ENCODE measurements at regions not wholly inside any gene's neighbourhood (a gene's known extent, or its start where the extent isn't known, plus 50 kb on each side); places are given as distances from the start of the nearest gene placed in this dataset.

GRCh38 chr21:38743772-38744529 is 61.8 kb upstream of the ETS2 start:
- no peak for DNase-seq

DNA sequence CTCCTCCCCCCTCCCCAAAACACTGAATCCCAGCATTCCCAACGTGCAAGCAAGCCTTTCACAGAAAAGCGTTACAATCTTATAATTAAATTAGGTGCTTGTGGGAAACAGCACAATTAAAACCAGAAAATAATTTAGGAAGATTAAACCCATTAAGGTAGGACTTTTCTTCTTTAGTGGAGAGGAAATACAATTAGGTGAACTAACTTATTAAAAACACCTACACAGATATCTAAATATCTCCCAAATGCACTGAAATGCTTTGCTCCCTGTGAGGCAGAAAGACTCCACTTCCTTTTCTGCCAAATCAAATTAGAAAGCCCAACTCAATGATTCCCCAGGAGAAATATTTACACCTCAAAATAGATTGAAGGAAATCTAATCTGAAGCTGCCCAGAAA is 60.9 kb upstream of the ETS2 start:
- DNase-seq: no peak

GRCh38 chr21:38747810-38748209 is 57.9 kb upstream of the ETS2 start:
- no peak for DNase-seq

DNA sequence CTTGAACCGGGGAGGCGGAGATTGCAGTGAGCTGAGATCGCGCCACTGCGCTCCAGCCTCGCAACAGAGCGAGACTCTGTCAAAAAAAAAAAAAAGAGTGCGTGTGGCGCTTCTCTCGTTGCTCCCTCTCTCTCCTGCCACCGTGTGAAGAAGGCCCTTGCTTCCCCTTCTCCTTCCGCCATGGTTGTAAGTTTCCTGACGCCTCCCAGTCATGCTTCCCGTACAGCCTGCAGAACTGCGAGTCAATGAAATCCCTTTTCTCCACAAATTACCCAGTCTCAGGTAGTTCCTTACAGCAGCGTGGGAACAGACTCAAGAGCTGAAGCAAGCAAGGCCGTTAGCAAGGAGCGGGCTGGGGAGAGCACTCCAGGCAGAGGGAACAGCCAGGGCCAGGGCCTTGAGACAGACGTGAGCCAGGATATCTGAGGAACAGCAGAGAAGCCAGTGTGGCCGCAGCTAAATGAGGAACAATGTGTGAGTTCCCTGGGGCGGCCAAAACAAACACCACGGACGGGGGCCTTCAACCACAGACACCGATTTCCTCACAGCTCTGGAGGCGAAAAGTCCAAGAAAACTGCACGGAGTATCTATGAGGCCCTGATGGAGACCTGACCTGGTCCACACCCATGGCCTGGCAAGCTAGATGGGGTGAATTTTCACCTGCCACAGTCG is 54.2 kb upstream of the ETS2 start:
- peak; percentile 24 to 77 for DNase-seq

DNA sequence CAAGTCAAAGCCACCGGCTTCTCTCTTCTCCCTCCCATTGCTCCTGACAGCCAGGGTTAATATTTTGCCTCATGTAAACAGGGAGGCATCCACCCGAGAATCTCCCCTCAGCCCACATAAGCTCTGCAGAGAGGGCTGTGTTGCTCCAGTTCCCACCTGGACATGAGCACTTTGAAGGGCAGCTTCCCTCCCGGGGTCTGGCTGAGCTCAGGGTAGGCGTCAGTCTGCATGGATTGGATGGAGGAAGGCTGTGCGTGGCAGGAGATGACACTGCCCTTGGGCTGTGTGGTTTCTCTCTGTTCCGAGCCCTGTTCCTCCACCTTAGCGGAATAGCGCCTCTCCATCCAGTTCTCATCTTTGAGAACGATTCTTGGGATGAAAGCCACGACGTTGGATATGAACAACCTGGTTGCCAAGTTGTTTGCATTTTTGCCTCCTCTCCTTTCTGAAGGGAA is 53.7 kb upstream of the ETS2 start:
- no peak for DNase-seq

DNA sequence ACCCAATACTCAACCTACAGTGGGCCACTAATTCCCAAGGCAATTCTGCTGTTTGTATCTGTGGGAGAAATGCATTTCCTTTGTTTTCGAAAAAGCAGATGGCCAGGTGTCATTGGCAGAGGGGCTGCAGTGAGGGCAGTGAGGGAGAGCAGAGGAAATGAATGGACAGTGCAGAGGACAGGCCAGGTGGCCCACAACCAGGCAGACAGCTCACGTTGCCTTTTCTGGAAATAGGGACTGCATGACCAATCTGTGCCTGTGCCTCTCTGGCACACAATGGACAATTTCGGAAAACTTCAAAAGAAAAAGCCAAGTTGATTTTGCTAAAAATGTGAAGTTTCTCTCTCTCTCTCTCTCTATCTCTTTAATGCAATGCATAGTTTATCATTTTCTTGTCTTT is 52.6 kb upstream of the ETS2 start:
- no peak for DNase-seq

GRCh38 chr21:38753557-38753971 is 52.2 kb upstream of the ETS2 start:
- DNase-seq: no peak

Measured in bone marrow (tissue), 2 donors.